ENCODE measurements at regions not wholly inside any gene's neighbourhood (a gene's known extent, or its start where the extent isn't known, plus 50 kb on each side); places are given as distances from the start of the nearest gene placed in this dataset.

- no peak for TF ChIP-seq FOXP4 (CRISPR knock-in tag; IDR thresholded peaks at IDR 0.05)
- no peak for TF ChIP-seq ZNF232 (CRISPR knock-in tag; IDR thresholded peaks at IDR 0.05)
- no peak for TF ChIP-seq ZNF532 (CRISPR knock-in tag; IDR thresholded peaks at IDR 0.05; ENCODE audit: borderline replicate concordance)
- TF ChIP-seq GRHL2 (CRISPR knock-in tag; IDR thresholded peaks at IDR 0.05; ENCODE audit: insufficient replicate concordance, severe bottlenecking) = no peak
Measured at GRCh38 chr7:130975731-130976130, 241.7 kb upstream of the KLF14 start (continued).

GRCh38 chr7:130982160-130982638, 248.2 kb upstream of the KLF14 start:
- Mint-ChIP-seq H3K4me3 (no peak overlapping the region), H3K27ac (no peak overlapping the region), H3K9me3 (no peaks in the 10 kb centered on the region), H3K27me3 (ENCODE audit: low read depth) (no peaks in the 10 kb centered on the region), H3K4me1 (peaks cover 4% of the 10 kb centered on the region; the same call in 1 of the 2 replicates), H3K36me3 (no peaks in the 10 kb centered on the region)
- no peak for TF ChIP-seq E2F1 (CRISPR knock-in tag; IDR thresholded peaks at IDR 0.05)
- TF ChIP-seq GABPB1 (CRISPR knock-in tag; IDR thresholded peaks at IDR 0.05) = no peak
- TF ChIP-seq TEAD1 (CRISPR knock-in tag; IDR thresholded peaks at IDR 0.05) = no peak
- TF ChIP-seq RORB (CRISPR knock-in tag; IDR thresholded peaks at IDR 0.05) = no peak
- TF ChIP-seq ATF6 (CRISPR knock-in tag; IDR thresholded peaks at IDR 0.05) = no peak
- TF ChIP-seq PRRX2 (CRISPR knock-in tag; IDR thresholded peaks at IDR 0.05) = no peak
- no peak for TF ChIP-seq ZNF425 (CRISPR knock-in tag; conservative IDR thresholded peaks at IDR 0.05)
- no peak for TF ChIP-seq ZNF263 (CRISPR knock-in tag; IDR thresholded peaks at IDR 0.05; ENCODE audit: low read depth)
- TF ChIP-seq USF2 (CRISPR knock-in tag; IDR thresholded peaks at IDR 0.05) = no peak
- ChIA-PET CTCF (interaction anchor here (0.5 to 2.8 kb wide), 15 partner anchors 11 to 321 kb away, joined by 3 to 35 read pairs (median 5); no protein-coding TSS in a partner anchor), POLR2A (interaction anchor here (0.5 kb wide), 1 partner anchor 17 kb away, joined by 5 read pairs; no protein-coding TSS in a partner anchor)
- ATAC-seq (peak; percentile 93), DNase-seq (ENCODE audit: low spot score) (no peak)

Measured in WTC11 (cell line).